ENCODE measurements at regions not wholly inside any gene's neighbourhood (a gene's known extent, or its start where the extent isn't known, plus 50 kb on each side); places are given as distances from the start of the nearest gene placed in this dataset.

DNA sequence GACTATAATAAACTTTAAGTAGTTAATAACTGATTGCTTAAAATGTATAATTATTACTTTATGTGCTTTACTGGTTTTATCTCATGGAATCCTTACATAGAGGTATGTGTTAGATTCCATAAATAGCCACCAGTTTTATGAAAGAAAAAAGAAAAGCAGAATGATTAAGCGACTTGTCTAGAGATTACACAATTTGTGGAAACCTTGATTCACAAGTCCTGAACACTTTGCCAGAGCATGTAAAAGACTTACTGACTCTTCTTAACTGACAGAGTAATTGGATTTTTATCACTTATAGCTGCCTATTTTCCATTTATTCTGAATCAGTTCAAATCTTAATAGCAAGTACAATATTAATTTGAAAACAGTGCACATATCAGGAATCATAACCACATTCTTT, 448.7 kb upstream of the NETO1 start:
- in situ Hi-C loops (cut with HindIII; ENCODE audit: low pct_unique_long_range_greater_than_20kb, low sequenced_read_pairs), result no loop called here
- no peak for DNase-seq (ENCODE audit: low read depth in 1 of 2, low spot score in 1 of 2)
- no peak for TF ChIP-seq JUND (IDR thresholded peaks at IDR 0.05; ENCODE audit: low read depth)

DNA sequence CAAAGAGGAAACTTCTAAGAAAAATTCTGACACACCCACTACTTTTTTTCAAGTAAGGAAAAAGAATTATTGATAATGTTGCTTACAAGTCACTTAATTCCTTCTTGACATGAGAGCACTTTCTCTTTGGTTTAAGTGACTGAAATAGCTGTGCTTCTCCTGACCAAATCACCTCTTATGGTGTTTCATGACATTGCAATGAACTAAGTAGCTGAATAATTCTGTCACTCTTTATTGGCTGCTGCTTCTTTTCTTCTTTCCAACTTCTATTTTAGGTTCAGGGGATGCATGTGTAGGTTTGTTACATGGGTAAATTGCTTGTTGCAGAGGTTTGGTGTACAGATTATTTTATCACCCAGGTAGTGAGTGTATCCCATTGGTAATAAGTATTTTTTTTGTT, 447.6 kb upstream of the NETO1 start:
- DNase-seq (ENCODE audit: low read depth in 1 of 2, low spot score in 1 of 2), result no peak
- TF ChIP-seq JUND (IDR thresholded peaks at IDR 0.05; ENCODE audit: low read depth), result no peak
- in situ Hi-C loops (cut with HindIII; ENCODE audit: low pct_unique_long_range_greater_than_20kb, low sequenced_read_pairs), result no loop called here

DNA sequence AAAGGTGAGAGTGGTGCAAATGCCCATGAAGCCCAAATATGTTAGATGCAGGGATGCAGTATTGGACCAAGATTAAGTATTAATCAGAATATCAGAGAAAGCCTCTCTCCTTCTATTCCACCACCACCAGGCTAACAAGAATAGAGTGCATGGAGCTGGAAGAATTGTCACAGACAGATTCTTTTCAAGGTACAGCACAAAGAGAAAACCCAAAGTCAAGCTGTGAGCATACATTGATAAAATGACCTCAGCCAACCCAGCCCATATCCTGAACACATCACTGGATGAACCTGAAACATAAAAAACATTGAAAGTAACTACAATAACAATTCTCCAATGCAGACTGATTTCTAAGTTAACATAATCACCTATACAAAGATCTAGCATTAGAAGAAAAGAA, 445.7 kb upstream of the NETO1 start:
- no peak for DNase-seq (ENCODE audit: low read depth in 1 of 2, low spot score in 1 of 2)
- in situ Hi-C loops (cut with HindIII; ENCODE audit: low pct_unique_long_range_greater_than_20kb, low sequenced_read_pairs), result no loop called here
- TF ChIP-seq JUND (IDR thresholded peaks at IDR 0.05; ENCODE audit: low read depth), result no peak

DNA sequence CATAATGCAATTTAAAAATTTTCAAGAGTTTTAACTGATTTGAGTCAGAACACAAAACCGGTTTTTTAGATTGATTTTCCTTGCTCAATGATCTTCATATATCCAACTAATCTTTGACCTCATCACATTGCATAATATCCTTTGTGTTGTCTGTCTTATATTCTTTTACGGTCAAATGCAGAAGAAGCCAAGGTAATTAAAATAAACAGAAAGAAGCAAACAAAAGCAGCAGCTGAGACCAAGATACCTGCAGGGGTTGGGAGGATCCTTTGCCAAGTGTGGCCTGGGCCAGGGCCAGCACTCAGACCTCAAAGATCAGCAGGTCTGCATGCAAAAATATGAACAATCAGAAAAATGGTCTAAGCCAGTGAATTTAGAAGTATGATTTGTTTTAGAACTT, 428.9 kb upstream of the NETO1 start:
- DNase-seq (ENCODE audit: low read depth in 1 of 2, low spot score in 1 of 2), result peak in 1 of 2 experiments; percentile 58
- in situ Hi-C loops (cut with HindIII; ENCODE audit: low pct_unique_long_range_greater_than_20kb, low sequenced_read_pairs), result no loop called here
- TF ChIP-seq JUND (IDR thresholded peaks at IDR 0.05; ENCODE audit: low read depth), result no peak

DNA sequence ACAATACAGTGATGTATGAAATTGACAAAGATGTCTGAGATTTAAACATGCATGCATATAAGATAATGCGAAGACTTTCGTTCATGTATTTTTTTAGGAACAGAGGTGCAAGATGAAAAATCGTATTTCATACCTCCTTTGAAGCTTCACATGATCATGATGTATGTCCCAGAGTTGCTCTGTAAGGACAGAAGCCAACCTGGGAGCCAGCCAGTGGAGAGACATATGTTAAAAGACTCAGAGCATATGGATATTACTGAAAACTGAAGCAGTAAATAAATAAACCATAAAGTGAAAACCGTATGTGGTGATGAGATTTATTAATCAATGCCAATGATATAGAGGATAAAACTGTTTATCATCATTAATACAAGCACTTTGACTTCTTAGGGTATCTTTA, 424.4 kb upstream of the NETO1 start:
- in situ Hi-C loops (cut with HindIII; ENCODE audit: low pct_unique_long_range_greater_than_20kb, low sequenced_read_pairs), result no loop called here
- no peak for TF ChIP-seq JUND (IDR thresholded peaks at IDR 0.05; ENCODE audit: low read depth)
- no peak for DNase-seq (ENCODE audit: low read depth in 1 of 2, low spot score in 1 of 2)

DNA sequence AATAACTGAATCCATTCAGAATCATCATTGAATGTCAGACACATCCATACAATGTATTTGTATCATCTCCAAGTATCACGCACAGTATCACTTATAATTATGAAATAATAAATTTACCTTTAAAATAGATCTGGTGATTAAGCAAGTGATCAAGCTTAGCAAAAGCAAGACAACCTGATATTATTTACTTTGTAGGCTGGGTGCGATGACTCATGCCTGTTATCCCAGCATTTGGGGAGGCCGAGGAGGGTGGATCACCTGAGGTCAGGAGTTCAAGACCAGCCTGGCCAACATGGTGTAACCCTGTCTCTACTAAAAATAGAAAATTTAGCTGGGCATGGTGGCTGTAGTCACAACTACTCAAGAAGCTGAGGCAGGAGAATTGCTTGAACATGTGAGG, 421.0 kb upstream of the NETO1 start:
- TF ChIP-seq JUND (IDR thresholded peaks at IDR 0.05; ENCODE audit: low read depth), result no peak
- in situ Hi-C loops (cut with HindIII; ENCODE audit: low pct_unique_long_range_greater_than_20kb, low sequenced_read_pairs), result no loop called here
- DNase-seq (ENCODE audit: low read depth in 1 of 2, low spot score in 1 of 2), result no peak

DNA sequence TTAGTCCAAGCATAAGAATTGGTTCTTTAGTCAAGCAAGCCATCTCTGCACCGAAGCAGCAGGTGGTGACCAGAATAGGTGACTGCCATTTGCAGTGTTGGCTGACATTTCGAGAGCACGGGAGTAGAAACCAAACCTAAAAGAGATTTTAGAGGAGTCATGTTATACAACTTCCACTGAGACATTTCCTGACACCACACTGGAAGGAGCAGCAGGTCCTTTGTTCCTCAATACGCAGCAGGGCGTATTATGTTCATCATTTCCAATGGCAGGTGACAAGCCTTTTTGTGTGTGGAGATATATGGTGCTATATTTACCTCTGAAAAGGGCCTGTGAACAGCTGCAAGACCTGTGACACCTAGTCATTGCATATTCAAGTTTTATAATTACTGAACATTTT, 418.8 kb upstream of the NETO1 start:
- TF ChIP-seq JUND (IDR thresholded peaks at IDR 0.05; ENCODE audit: low read depth), result no peak
- in situ Hi-C loops (cut with HindIII; ENCODE audit: low pct_unique_long_range_greater_than_20kb, low sequenced_read_pairs), result no loop called here
- no peak for DNase-seq (ENCODE audit: low read depth in 1 of 2, low spot score in 1 of 2)

DNA sequence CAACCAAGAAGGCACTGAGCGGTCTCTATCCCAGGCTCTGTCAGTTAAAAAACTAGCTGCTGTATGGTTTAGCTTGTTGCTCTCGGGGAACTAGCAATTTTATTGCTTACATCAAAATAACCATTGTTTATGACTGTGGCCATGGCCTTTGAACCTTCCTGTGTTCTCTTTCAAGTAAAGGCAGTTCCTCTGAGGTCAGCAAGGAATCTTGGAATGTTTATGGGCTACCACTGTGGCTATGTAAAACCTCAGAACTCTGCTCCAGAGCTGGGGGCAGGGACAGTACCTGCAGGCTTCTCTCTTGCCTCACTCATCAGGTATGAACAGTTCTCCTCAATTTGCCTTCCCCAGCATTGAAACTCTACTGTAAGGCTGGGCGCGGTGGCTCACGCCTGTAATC, 416.0 kb upstream of the NETO1 start:
- in situ Hi-C loops (cut with HindIII; ENCODE audit: low pct_unique_long_range_greater_than_20kb, low sequenced_read_pairs), result no loop called here
- DNase-seq (ENCODE audit: low read depth in 1 of 2, low spot score in 1 of 2), result peak in 1 of 2 experiments; percentile 58

DNA sequence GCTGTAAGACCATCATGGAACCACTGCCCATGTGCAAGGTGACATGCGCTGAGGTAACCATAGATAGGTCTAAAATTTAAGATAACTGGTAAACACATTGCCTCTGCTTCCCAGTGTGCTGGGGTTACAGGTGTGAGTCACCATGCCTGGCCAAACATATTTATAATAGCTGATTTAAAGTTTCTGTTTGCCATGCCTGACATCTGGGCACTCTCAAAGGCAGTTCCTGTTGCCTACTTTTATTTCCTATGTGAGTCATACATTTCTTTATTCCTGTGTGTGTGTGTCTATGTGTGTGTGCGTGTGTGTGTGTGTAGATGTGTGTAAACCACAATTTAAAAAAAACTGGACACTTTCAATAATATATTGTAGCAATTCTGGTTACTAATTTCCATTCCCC, 415.2 kb upstream of the NETO1 start:
- in situ Hi-C loops (cut with HindIII; ENCODE audit: low pct_unique_long_range_greater_than_20kb, low sequenced_read_pairs), result no loop called here
- DNase-seq (ENCODE audit: low read depth in 1 of 2, low spot score in 1 of 2), result no peak

More for the DNA sequence above, 416.0 kb upstream of the NETO1 start:
- TF ChIP-seq JUND (IDR thresholded peaks at IDR 0.05; ENCODE audit: low read depth), result no peak

DNA sequence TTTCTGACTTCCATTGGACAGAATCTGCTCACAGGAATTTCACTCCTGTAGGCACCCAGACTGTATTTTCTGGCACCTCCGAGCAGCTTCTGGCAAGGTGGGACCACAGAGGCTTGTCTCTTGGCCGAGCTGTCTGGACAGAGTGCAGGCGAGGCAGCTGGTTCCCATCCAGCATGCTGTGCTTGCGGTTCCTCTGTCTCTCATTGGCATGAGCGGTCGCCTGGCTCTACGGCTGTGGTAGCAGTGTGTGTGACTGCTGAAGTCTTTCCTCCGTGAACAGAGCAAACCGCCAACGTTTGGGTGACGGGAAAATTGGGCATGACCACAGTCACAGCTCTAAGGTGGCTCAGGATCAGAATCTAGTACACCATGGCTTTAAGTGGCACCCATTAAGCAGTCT, 411.7 kb upstream of the NETO1 start:
- TF ChIP-seq JUND (IDR thresholded peaks at IDR 0.05; ENCODE audit: low read depth), result no peak
- in situ Hi-C loops (cut with HindIII; ENCODE audit: low pct_unique_long_range_greater_than_20kb, low sequenced_read_pairs), result no loop called here
- DNase-seq (ENCODE audit: low read depth in 1 of 2, low spot score in 1 of 2), result no peak

More for the DNA sequence above, 415.2 kb upstream of the NETO1 start:
- TF ChIP-seq JUND (IDR thresholded peaks at IDR 0.05; ENCODE audit: low read depth), result no peak

DNA sequence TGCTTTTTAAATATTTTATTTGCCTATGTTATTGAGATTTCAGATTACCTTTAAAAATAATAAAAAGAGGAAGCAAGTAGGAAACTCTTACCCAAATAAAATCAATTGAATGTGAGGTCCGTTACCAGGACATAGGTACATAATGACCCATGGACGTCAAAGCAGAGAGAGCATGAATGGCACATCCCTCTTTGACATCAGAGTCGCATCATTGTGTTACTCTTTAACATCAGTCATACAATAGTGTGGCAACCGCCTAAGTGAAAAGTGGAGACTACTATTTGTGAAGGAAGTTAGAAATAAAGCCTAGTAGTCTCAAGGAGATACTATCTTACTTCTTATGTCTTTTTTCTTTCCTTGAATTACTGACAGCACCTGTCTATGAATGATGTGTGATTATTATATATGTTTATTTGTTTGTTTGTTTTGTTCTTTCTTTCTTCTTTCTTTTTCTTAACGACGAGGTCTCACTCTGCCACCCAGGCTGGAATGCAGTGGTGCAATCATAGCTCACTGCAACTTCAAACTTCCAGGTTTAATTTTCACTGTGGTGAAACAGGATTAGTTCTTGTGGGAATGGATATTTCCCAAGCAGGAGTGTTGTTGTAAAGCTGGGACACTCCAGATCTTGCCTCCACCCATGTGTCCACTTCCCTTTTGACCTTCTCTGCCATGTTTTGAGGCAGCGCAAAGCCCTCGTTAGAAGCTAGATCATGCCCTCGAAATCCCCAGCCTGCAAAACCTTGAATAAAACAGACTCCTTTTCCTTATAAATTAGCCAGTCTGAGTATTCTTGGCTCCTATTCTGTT, 407.2 kb upstream of the NETO1 start:
- in situ Hi-C loops (cut with HindIII; ENCODE audit: low pct_unique_long_range_greater_than_20kb, low sequenced_read_pairs), result no loop called here
- no peak for TF ChIP-seq JUND (IDR thresholded peaks at IDR 0.05; ENCODE audit: low read depth)
- no peak for DNase-seq (ENCODE audit: low read depth in 1 of 2, low spot score in 1 of 2)

DNA sequence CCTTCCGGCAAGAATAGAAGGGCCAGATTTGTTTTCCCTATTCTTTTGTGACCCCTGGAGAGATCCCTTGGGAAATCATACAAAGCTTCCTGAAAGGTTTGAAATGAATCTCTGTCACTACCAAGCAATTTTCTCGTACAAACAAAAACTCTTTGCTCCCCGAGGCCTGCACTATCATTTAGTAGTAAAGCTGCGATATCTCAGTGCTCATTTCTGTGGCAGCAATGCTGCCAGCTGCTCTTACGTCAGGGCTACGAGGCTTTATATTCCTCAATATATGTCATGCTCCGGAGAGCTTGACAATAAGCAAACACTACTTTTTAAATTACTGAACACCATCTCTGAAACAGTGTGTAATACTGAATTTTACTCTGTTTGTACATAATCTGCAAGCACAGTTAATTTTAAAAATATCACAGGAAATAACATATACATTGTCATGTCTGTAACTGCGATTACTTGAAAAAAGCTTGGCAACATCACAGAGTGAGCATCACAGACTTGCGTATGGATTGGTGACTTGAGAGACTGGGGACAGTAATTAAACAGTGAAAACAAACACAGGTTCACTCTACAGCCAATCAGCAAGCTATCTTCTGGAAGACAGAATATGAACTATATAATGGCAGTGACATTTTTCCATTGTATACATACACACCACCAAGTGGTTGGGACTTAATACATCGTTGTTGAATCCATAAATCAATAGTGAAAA, 403.3 kb upstream of the NETO1 start:
- in situ Hi-C loops (cut with HindIII; ENCODE audit: low pct_unique_long_range_greater_than_20kb, low sequenced_read_pairs), result no loop called here
- TF ChIP-seq JUND (IDR thresholded peaks at IDR 0.05; ENCODE audit: low read depth), result no peak
- DNase-seq (ENCODE audit: low read depth in 1 of 2, low spot score in 1 of 2), result no peak

DNA sequence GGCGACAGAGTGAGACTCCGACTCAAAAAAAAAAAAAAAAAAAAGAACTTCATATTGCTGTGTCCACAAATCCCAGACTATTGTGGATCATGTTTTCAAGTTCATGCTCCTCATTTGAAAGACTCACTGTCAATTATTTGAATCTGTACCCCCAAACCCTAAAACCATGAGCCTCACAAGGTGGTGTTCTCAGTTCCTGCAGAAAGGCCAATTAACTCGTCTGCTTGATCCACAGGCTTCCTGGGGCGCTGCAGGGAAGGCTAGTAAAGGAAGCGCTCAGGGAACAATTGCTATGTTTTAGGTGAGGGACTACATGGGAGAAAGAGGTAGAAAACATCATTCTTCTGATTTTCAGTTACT, 396.8 kb upstream of the NETO1 start:
- no peak for TF ChIP-seq JUND (IDR thresholded peaks at IDR 0.05; ENCODE audit: low read depth)
- DNase-seq (ENCODE audit: low read depth in 1 of 2, low spot score in 1 of 2), result no peak
- in situ Hi-C loops (cut with HindIII; ENCODE audit: low pct_unique_long_range_greater_than_20kb, low sequenced_read_pairs), result no loop called here

Measured in T47D (cell line).